Fibroblast of peridontal ligament (primary cell): ENCODE measurements at regions not wholly inside any gene's neighbourhood (a gene's known extent, or its start where the extent isn't known, plus 50 kb on each side); places are given as distances from the start of the nearest gene placed in this dataset.
"Not testable (repeated sequence)": the region's sequence is repeated elsewhere in the genome, so short reads cannot be mapped to it uniquely, and the experiment has no call there.

Experiments
- DNase-seq: peaks from one replicate; pipeline ENCODE4 v3.0.0-alpha.2; 2010; ENCODE audit errors: extremely low read depth

GRCh38 chr7:82566752-82567151 is 123.2 kb upstream of the CACNA2D1 start:
- no peak for DNase-seq

- peak; percentile 73 for DNase-seq
Measured at GRCh38 chr7:82562716-82563404, 119.3 kb upstream of the CACNA2D1 start.

GRCh38 chr7:82559193-82559805 is 115.7 kb upstream of the CACNA2D1 start:
- DNase-seq = peak; percentile 26

- DNase-seq = no peak
Measured at GRCh38 chr7:82549616-82550285, 106.2 kb upstream of the CACNA2D1 start.

GRCh38 chr7:82548141-82548688 is 104.6 kb upstream of the CACNA2D1 start:
- no peak for DNase-seq

- DNase-seq = peak; percentile 63
Measured at GRCh38 chr7:82542665-82543064, 99.1 kb upstream of the CACNA2D1 start.

GRCh38 chr7:82539969-82540368 is 96.4 kb upstream of the CACNA2D1 start:
- no peak for DNase-seq

GRCh38 chr7:82534684-82535083 is 91.1 kb upstream of the CACNA2D1 start:
- peak; percentile 77 for DNase-seq

- no peak for DNase-seq
Measured at GRCh38 chr7:82530361-82530760, 86.8 kb upstream of the CACNA2D1 start.

- peak; percentile 48 for DNase-seq
Measured at GRCh38 chr7:82528577-82529310, 85.2 kb upstream of the CACNA2D1 start.

GRCh38 chr7:82527851-82528250 is 84.3 kb upstream of the CACNA2D1 start:
- peak; percentile 61 for DNase-seq

- DNase-seq = peak; percentile 72
Measured at GRCh38 chr7:82521906-82522445, 78.4 kb upstream of the CACNA2D1 start.

- DNase-seq = no peak
Measured at GRCh38 chr7:82517050-82517449, 73.5 kb upstream of the CACNA2D1 start.

GRCh38 chr7:82511542-82511941 is 68.0 kb upstream of the CACNA2D1 start:
- no peak for DNase-seq

- no peak for DNase-seq
Measured at GRCh38 chr7:82507976-82508677, 64.5 kb upstream of the CACNA2D1 start.

GRCh38 chr7:82507365-82507975 is 63.9 kb upstream of the CACNA2D1 start:
- no peak for DNase-seq

- DNase-seq = no peak
Measured at GRCh38 chr7:82506702-82507101, 63.1 kb upstream of the CACNA2D1 start.

- DNase-seq = no peak
Measured at GRCh38 chr7:82506208-82506607, 62.6 kb upstream of the CACNA2D1 start.

GRCh38 chr7:82501346-82501745 is 57.8 kb upstream of the CACNA2D1 start:
- DNase-seq = no peak

- not testable (repeated sequence) for DNase-seq
Measured at GRCh38 chr7:82499546-82499945, 56.0 kb upstream of the CACNA2D1 start.

- no peak for DNase-seq
Measured at GRCh38 chr7:82494420-82494819, 50.8 kb upstream of the CACNA2D1 start.
